GM19372 (cell line): ENCODE measurements at regions not wholly inside any gene's neighbourhood (a gene's known extent, or its start where the extent isn't known, plus 50 kb on each side); places are given as distances from the start of the nearest gene placed in this dataset.

Experiments
- ATAC-seq: cut with Tn5 transposase; IDR thresholded peaks from one replicate; pipeline ENCODE4 v1.9.1; 2021; ENCODE audit warnings: mild to moderate bottlenecking, low read depth, moderate library complexity; ENCODE audit not compliant: unreplicated experiment

GRCh38 chrX:39898147-39898546 is 199.6 kb downstream of the BCOR start:
- ATAC-seq, result no peak

- ATAC-seq, result no peak
These were observed 198.7 kb downstream of the BCOR start for GRCh38 chrX:39899059-39899458.

GRCh38 chrX:39899856-39900776 is 197.6 kb downstream of the BCOR start:
- ATAC-seq, result no peak

- ATAC-seq, result no peak
These were observed 197.0 kb downstream of the BCOR start for GRCh38 chrX:39900777-39901170.

- no peak for ATAC-seq
These were observed 194.4 kb downstream of the BCOR start for GRCh38 chrX:39903343-39903742.

- no peak for ATAC-seq
These were observed 193.8 kb downstream of the BCOR start for GRCh38 chrX:39903937-39904336.

GRCh38 chrX:39904816-39905537 is 192.8 kb downstream of the BCOR start:
- ATAC-seq, result no peak

GRCh38 chrX:39905538-39905891 is 192.2 kb downstream of the BCOR start:
- no peak for ATAC-seq

GRCh38 chrX:39905946-39906345 is 191.8 kb downstream of the BCOR start:
- ATAC-seq, result no peak

- ATAC-seq, result no peak
These were observed 189.6 kb downstream of the BCOR start for GRCh38 chrX:39907964-39908661.

- no peak for ATAC-seq
These were observed 187.8 kb downstream of the BCOR start for GRCh38 chrX:39909996-39910395.

- ATAC-seq, result no peak
These were observed 187.1 kb downstream of the BCOR start for GRCh38 chrX:39910651-39911050.

GRCh38 chrX:39911278-39911897 is 186.4 kb downstream of the BCOR start:
- no peak for ATAC-seq

- ATAC-seq, result no peak
These were observed 185.6 kb downstream of the BCOR start for GRCh38 chrX:39912126-39912525.

GRCh38 chrX:39915081-39915480 is 182.7 kb downstream of the BCOR start:
- no peak for ATAC-seq

- no peak for ATAC-seq
These were observed 182.2 kb downstream of the BCOR start for GRCh38 chrX:39915596-39915995.

GRCh38 chrX:39921838-39922237 is 175.9 kb downstream of the BCOR start:
- ATAC-seq, result no peak

GRCh38 chrX:39922488-39922887 is 175.3 kb downstream of the BCOR start:
- ATAC-seq, result no peak

- ATAC-seq, result no peak
These were observed 174.8 kb downstream of the BCOR start for GRCh38 chrX:39922926-39923325.

GRCh38 chrX:39927380-39927779 is 170.4 kb downstream of the BCOR start:
- no peak for ATAC-seq
